Keratinocyte (primary cell): ENCODE measurements at regions not wholly inside any gene's neighbourhood (a gene's known extent, or its start where the extent isn't known, plus 50 kb on each side); places are given as distances from the start of the nearest gene placed in this dataset.

Source experiments
- DNase-seq: peaks from one replicate; pipeline ENCODE4 v3.0.0-alpha.2; 2011; ENCODE audit warnings: low read depth, missing footprints, low spot score
- FAIRE-seq: peaks from 2 replicates; lab custom pipeline; 2011; peaks lifted over from hg19 to GRCh38; lab: Jason Lieb, UNC
- H2AFZ ChIP-seq: 2 replicates; pipeline ENCODE4 v1.6.0; 2012; ENCODE audit warnings: low read length, control low read depth, inconsistent platforms; ENCODE audit not compliant: control insufficient read depth
- H3K27ac ChIP-seq: 2 replicates; pipeline ENCODE4 v1.5.1; 2011; ENCODE audit warnings: low read length; ENCODE audit not compliant: control insufficient read depth, insufficient read depth
- H3K27me3 ChIP-seq: 3 replicates; pipeline ENCODE4 v1.6.0; 2011; ENCODE audit warnings: low read length; ENCODE audit not compliant: control insufficient read depth, insufficient read depth; ENCODE audit errors: extremely low read depth
- H3K36me3 ChIP-seq, 2 experiments: 2 replicates in 1 of 2; 3 replicates in 1 of 2; pipeline ENCODE4 v1.5.1; 2011; ENCODE audit warnings: low read length in 2 of 2, mild to moderate bottlenecking in 1 of 2; ENCODE audit not compliant: control insufficient read depth in 2 of 2, insufficient read depth in 2 of 2; ENCODE audit errors: extremely low read depth in 1 of 2
- H3K4me1 ChIP-seq: 3 replicates; pipeline ENCODE4 v1.5.1; 2011; ENCODE audit warnings: low read length; ENCODE audit not compliant: control insufficient read depth, insufficient read depth; ENCODE audit errors: extremely low read depth
- H3K4me2 ChIP-seq: 3 replicates; pipeline ENCODE4 v1.6.0; 2011; ENCODE audit warnings: low read depth, low read length; ENCODE audit not compliant: control insufficient read depth, insufficient read depth; ENCODE audit errors: extremely low read depth
- H3K4me3 ChIP-seq, 3 experiments: fragments of 200-600 bp in 1 of 3; sonication (generic) in 1 of 3; 2 replicates in 2 of 3; 3 replicates in 1 of 3; pipeline ENCODE4 v1.5.1; 2011 to 2016; ENCODE audit warnings: low read length in 3 of 3, mild to moderate bottlenecking in 3 of 3, control low read depth in 2 of 3, inconsistent platforms in 1 of 3, low read depth in 1 of 3, mixed read lengths in 1 of 3, mixed run types in 1 of 3, moderate library complexity in 1 of 3; ENCODE audit not compliant: control insufficient read depth in 2 of 3, insufficient read depth in 2 of 3; ENCODE audit errors: extremely low read depth in 1 of 3
- H3K79me2 ChIP-seq: 2 replicates; pipeline ENCODE4 v1.6.0; 2012; ENCODE audit warnings: low read length; ENCODE audit not compliant: control insufficient read depth, insufficient read depth
- H3K9ac ChIP-seq: 3 replicates; pipeline ENCODE4 v1.6.0; 2011; ENCODE audit warnings: low read length; ENCODE audit not compliant: control insufficient read depth, insufficient read depth; ENCODE audit errors: extremely low read depth
- H3K9me1 ChIP-seq: 3 replicates; pipeline ENCODE4 v1.6.0; 2011; ENCODE audit warnings: low read length; ENCODE audit not compliant: control insufficient read depth, insufficient read depth; ENCODE audit errors: extremely low read depth
- H3K9me3 ChIP-seq: 2 replicates; pipeline ENCODE4 v1.5.1; 2012; ENCODE audit warnings: low read depth, low read length; ENCODE audit not compliant: control insufficient read depth
- H4K20me1 ChIP-seq: 3 replicates; pipeline ENCODE4 v1.6.0; 2011; ENCODE audit warnings: low read length; ENCODE audit not compliant: control insufficient read depth, insufficient read depth; ENCODE audit errors: extremely low read depth
- CTCF ChIP-seq, 3 experiments: IDR thresholded peaks in 1 of 3; conservative IDR thresholded peaks in 1 of 3; optimal IDR thresholded peaks in 1 of 3; 2 replicates in 2 of 3; 3 replicates in 1 of 3; pipeline versions ENCODE3 to v1.5.1; 2011; ENCODE audit warnings: low read length in 3 of 3, mild to moderate bottlenecking in 3 of 3, moderate library complexity in 2 of 3, control low read depth in 1 of 3, inconsistent platforms in 1 of 3; ENCODE audit not compliant: insufficient read depth in 2 of 3; ENCODE audit errors: extremely low read depth in 1 of 3
- EZH2 ChIP-seq: IDR thresholded peaks from one replicate; pipeline ENCODE4 v1.6.1; 2012; ENCODE audit warnings: inconsistent platforms, mild to moderate bottlenecking, low read length, moderate library complexity
- dilution Hi-C: fragments of 300-500 bp; cut with MboI; formaldehyde crosslinking; loops from one replicate; pipeline ENCODE4 v1.7.0; 2020; ENCODE audit warnings: low sequenced_read_pairs; ENCODE audit not compliant: extremely low pct_ligation_motif_present

DNA sequence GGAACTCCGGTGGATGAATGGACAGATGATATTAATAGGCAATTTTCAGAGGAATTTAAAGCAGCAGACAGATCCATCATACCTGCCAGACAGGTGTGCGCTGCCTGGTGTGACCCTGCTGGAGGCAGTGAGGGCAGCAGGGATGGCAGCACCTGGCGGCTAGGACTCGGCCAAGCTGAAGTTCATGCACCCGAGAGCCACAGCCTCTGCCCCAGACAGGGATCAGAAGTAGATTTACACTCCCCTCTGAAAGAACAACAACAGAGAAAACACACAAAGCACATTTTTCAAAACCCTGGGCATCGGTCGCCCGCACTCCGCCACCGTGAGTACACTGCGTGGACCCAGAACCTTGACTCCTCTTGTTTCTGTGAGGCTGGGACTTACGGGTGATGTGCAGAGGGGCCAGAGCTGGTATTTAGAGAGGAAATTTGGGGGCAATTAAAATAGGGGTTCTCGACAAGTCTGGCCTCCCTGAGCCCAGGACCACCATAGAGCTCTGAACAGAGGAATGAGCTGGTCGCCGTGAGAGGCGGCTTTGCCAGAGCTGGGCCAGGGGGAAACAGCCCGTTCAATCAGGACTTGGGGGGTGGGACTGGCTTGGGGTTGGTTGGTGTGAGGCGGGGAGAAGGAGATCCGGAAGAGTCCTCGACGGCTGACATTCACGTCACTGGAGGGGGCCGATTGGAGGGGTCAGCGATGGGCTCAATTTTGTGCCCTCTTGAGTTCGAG lies 101.0 kb downstream of the METRNL start:
- Histone ChIP-seq H3K79me2 (no peaks in the 10 kb centered on the region), H2AFZ (no peak overlapping the region), H3K9ac (no peak overlapping the region), H3K9me3 (no peaks in the 10 kb centered on the region), H3K4me3 (no peak overlapping the region), H3K9me1 (no peaks in the 10 kb centered on the region), H3K4me2 (no peak overlapping the region), H4K20me1 (peaks cover 2% of the 10 kb centered on the region), H3K27ac (no peak overlapping the region), H3K4me1 (no peaks in the 10 kb centered on the region), H3K27me3 (peaks cover 11% of the 10 kb centered on the region), H3K36me3 (no peaks in the 10 kb centered on the region)
- dilution Hi-C loops, result no loop called here
- no peak for DNase-seq
- no peak for FAIRE-seq
- TF ChIP-seq CTCF (optimal IDR thresholded peaks at IDR 0.05 in 1 of 3, IDR thresholded peaks at IDR 0.05 in 1 of 3, conservative IDR thresholded peaks at IDR 0.05 in 1 of 3; ENCODE audit: extremely low read depth in 1 of 3, insufficient read depth in 2 of 3, low read length in 3 of 3), result no peak

DNA sequence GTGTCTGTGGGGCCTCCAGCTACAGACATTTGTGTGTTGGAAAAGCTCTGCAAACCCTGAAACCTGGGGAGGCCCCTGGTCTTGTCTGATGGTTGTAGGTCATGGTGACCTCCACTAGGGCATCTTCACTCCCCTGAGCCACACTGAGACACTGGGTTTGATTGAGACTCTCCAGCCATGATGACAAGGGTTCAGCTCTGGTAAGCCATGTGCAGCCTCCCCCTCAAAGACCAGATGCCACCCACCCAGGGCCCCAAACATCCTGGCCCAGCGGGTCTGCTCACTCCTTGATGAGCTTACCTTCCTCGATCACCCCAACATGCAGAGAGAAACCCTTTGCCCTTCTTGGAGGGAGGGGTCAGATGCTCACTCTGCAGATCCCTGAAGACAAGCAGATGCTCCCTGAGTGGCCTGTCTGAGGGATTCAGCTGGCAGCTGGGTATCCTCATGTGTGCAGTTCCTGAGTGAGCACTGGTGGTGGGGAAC lies 101.6 kb downstream of the METRNL start:
- dilution Hi-C loops, result no loop called here
- Histone ChIP-seq H3K4me3 (no peak overlapping the region), H3K79me2 (no peaks in the 10 kb centered on the region), H3K4me1 (no peaks in the 10 kb centered on the region), H3K9me1 (no peaks in the 10 kb centered on the region), H2AFZ (no peak overlapping the region), H3K9me3 (no peaks in the 10 kb centered on the region), H3K9ac (no peak overlapping the region), H3K36me3 (no peaks in the 10 kb centered on the region), H3K4me2 (no peak overlapping the region), H3K27ac (no peak overlapping the region), H3K27me3 (peaks cover 10% of the 10 kb centered on the region), H4K20me1 (peaks cover 2% of the 10 kb centered on the region)
- TF ChIP-seq CTCF (optimal IDR thresholded peaks at IDR 0.05 in 1 of 3, IDR thresholded peaks at IDR 0.05 in 1 of 3, conservative IDR thresholded peaks at IDR 0.05 in 1 of 3; ENCODE audit: extremely low read depth in 1 of 3, insufficient read depth in 2 of 3, low read length in 3 of 3) (no peak), EZH2 (no peak)
- no peak for DNase-seq
- no peak for FAIRE-seq
